ENCODE measurements at regions not wholly inside any gene's neighbourhood (a gene's known extent, or its start where the extent isn't known, plus 50 kb on each side); places are given as distances from the start of the nearest gene placed in this dataset.

DNA sequence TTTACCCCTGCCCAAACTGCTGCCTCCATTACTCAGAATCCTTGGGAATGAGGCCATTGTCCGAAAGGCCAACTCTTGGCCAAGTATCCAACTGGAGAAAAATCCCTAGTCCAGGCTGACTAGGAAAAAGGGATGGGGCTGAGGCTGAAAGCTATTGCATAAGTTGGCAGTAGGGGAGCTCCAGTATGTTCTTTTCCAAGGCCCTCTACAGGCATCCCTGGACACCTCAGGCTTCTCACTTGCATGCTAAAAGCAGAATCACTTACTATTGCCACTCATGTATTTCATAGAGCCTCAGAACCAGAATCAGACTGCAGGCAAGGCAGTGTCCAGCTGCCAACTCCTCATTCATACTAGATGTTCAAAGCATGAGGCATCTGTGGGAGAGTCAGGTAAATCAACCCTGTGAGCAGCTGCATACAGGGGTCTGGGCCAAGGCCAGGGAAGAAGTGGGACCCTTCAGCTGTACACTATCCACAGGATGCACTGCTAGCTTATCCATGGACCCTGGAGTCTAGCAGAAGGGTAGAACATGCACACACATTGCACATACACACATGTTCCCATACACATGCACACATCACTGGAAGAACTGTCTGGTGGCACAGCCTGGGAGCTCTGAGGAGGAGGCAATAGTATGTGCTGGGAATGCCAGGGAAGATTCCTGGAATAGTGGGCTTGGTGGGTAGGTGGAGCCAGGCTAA is 195.3 kb downstream of the C1orf94 start:
- no peak for TF ChIP-seq SIN3A (IDR thresholded peaks at IDR 0.05; ENCODE audit: borderline replicate concordance, insufficient read depth, low read length)
- TF ChIP-seq FOXP2 (optimal IDR thresholded peaks at IDR 0.05; ENCODE audit: borderline replicate concordance, extremely low read depth, extremely low read length, insufficient read depth): no peak
- TF ChIP-seq REST (IDR thresholded peaks at IDR 0.05; ENCODE audit: insufficient read depth in 1 of 2, low read depth in 2 of 2, low read length in 2 of 2): no peak
- TF ChIP-seq POLR2AphosphoS5 (IDR thresholded peaks at IDR 0.05; ENCODE audit: low read depth, low read length): no peak
- no peak for TF ChIP-seq TAF1 (IDR thresholded peaks at IDR 0.05; ENCODE audit: borderline replicate concordance, insufficient read depth, low read length)

- TF ChIP-seq REST (IDR thresholded peaks at IDR 0.05; ENCODE audit: insufficient read depth in 1 of 2, low read depth in 2 of 2, low read length in 2 of 2) (no peak), SIN3A (IDR thresholded peaks at IDR 0.05; ENCODE audit: borderline replicate concordance, insufficient read depth, low read length) (no peak), POLR2AphosphoS5 (IDR thresholded peaks at IDR 0.05; ENCODE audit: low read depth, low read length) (no peak), TAF1 (IDR thresholded peaks at IDR 0.05; ENCODE audit: borderline replicate concordance, insufficient read depth, low read length) (no peak), FOXP2 (optimal IDR thresholded peaks at IDR 0.05; ENCODE audit: borderline replicate concordance, extremely low read depth, extremely low read length, insufficient read depth) (no peak)
Measured at GRCh38 chr1:34372891-34373290, 196.2 kb downstream of the C1orf94 start.

DNA sequence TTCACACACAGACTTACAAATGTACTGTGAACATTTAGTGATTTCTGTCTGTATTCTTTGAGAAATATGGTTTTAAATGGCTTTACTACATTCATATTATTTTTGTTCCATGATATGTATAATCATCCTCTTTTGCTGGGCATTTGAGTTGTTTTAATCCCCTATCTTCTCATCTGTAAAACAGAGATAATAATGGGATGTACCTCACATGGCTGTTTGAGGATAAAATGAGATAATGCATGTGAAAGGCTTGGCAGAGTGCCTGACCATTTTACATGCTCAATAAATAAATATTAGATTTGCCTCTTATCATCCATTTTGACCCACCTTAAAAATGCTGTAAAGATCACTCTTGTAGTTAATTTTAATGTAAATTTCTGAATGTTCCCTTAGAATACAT is 197.2 kb downstream of the C1orf94 start:
- TF ChIP-seq FOXP2 (optimal IDR thresholded peaks at IDR 0.05; ENCODE audit: borderline replicate concordance, extremely low read depth, extremely low read length, insufficient read depth) (no peak), POLR2AphosphoS5 (IDR thresholded peaks at IDR 0.05; ENCODE audit: low read depth, low read length) (no peak), SIN3A (IDR thresholded peaks at IDR 0.05; ENCODE audit: borderline replicate concordance, insufficient read depth, low read length) (no peak), REST (IDR thresholded peaks at IDR 0.05; ENCODE audit: insufficient read depth in 1 of 2, low read depth in 2 of 2, low read length in 2 of 2) (no peak), TAF1 (IDR thresholded peaks at IDR 0.05; ENCODE audit: borderline replicate concordance, insufficient read depth, low read length) (no peak)

- TF ChIP-seq FOXP2 (optimal IDR thresholded peaks at IDR 0.05; ENCODE audit: borderline replicate concordance, extremely low read depth, extremely low read length, insufficient read depth): no peak
- no peak for TF ChIP-seq REST (IDR thresholded peaks at IDR 0.05; ENCODE audit: insufficient read depth in 1 of 2, low read depth in 2 of 2, low read length in 2 of 2)
- TF ChIP-seq POLR2AphosphoS5 (IDR thresholded peaks at IDR 0.05; ENCODE audit: low read depth, low read length): no peak
Measured at GRCh38 chr1:34376531-34376930, 199.8 kb downstream of the C1orf94 start.

Data from PFSK-1 (cell line).